Endothelial cell of umbilical vein (primary cell): ENCODE measurements at regions not wholly inside any gene's neighbourhood (a gene's known extent, or its start where the extent isn't known, plus 50 kb on each side); places are given as distances from the start of the nearest gene placed in this dataset.

Source experiments
- BruUV-seq: library from RNA; stranded (reverse); fragments of 400-500 nt; replicated peaks from 2 replicates; lab custom pipeline; 2021; lab: Mats Ljungman, UMichigan
- CTCF ChIA-PET: fragments of 300-600, 350-600 bp; sonication (Branson Sonifier 250); formaldehyde crosslinking; loops from one replicate; lab custom pipeline; 2021; ENCODE audit warnings: antibody characterized with exemption, inconsistent platforms; lab: Charles Lee
- POLR2A ChIA-PET: fragments of 300-600, 350-600 bp; sonication (Branson Sonifier 250); formaldehyde crosslinking; loops from one replicate; lab custom pipeline; 2021; ENCODE audit warnings: antibody characterized with exemption, inconsistent platforms; lab: Charles Lee
- DNase-seq: peaks from one replicate; pipeline ENCODE4 v3.0.0-alpha.2; 2011; ENCODE audit warnings: low read depth, low spot score
- FAIRE-seq: peaks from 2 replicates; lab custom pipeline; 2011; peaks lifted over from hg19 to GRCh38; lab: Jason Lieb, UNC
- H2AFZ ChIP-seq: 2 replicates; pipeline ENCODE4 v1.6.0; 2012; ENCODE audit warnings: low read depth, low read length, control low read depth, inconsistent platforms
- H3K27ac ChIP-seq: 2 replicates; pipeline ENCODE4 v1.5.1; 2011; ENCODE audit warnings: low read depth, mild to moderate bottlenecking, control low read depth, low read length, moderate library complexity; ENCODE audit not compliant: insufficient read depth
- H3K27me3 ChIP-seq, 2 experiments: 2 replicates each; pipeline versions ENCODE4 v1.6.0 to v1.6.1; 2011; ENCODE audit warnings: low read length in 2 of 2, mixed read lengths in 1 of 2; ENCODE audit not compliant: control insufficient read depth in 2 of 2, insufficient read depth in 2 of 2
- H3K36me3 ChIP-seq, 2 experiments: 2 replicates in 1 of 2; 3 replicates in 1 of 2; pipeline ENCODE4 v1.5.1; 2011; ENCODE audit warnings: low read length in 2 of 2, mild to moderate bottlenecking in 1 of 2, moderate library complexity in 1 of 2; ENCODE audit not compliant: control insufficient read depth in 2 of 2, insufficient read depth in 2 of 2; ENCODE audit errors: extremely low read depth in 1 of 2
- H3K4me1 ChIP-seq: 3 replicates; pipeline ENCODE4 v1.5.1; 2011; ENCODE audit warnings: mild to moderate bottlenecking, low read length; ENCODE audit not compliant: control insufficient read depth, insufficient read depth; ENCODE audit errors: extremely low read depth
- H3K4me2 ChIP-seq: 2 replicates; pipeline ENCODE4 v1.6.1; 2011; ENCODE audit warnings: low read length, control low read depth, mixed read lengths; ENCODE audit not compliant: insufficient read depth
- H3K4me3 ChIP-seq, 3 experiments: fragments of 200-600 bp in 1 of 3; sonication (generic), shearing (Covaris generic) in 1 of 3; replicated peaks in 1 of 3; 2 replicates each; pipeline ENCODE4 v1.5.1; 2011 to 2016; ENCODE audit warnings: control low read depth in 3 of 3, low read length in 3 of 3, mild to moderate bottlenecking in 2 of 3, inconsistent platforms in 1 of 3, low read depth in 1 of 3, moderate library complexity in 1 of 3; ENCODE audit not compliant: insufficient read depth in 1 of 3
- H3K79me2 ChIP-seq: 2 replicates; pipeline ENCODE4 v1.6.0; 2012; ENCODE audit warnings: low read length, inconsistent platforms; ENCODE audit not compliant: control insufficient read depth, insufficient read depth
- H3K9ac ChIP-seq: replicated peaks from 2 replicates; pipeline ENCODE3; 2011; ENCODE audit warnings: low read length, control low read depth; ENCODE audit not compliant: insufficient read depth; ENCODE audit errors: extremely low read depth
- H3K9me1 ChIP-seq: replicated peaks from 3 replicates; pipeline ENCODE4 v1.6.0; 2011; ENCODE audit warnings: mild to moderate bottlenecking, low read length; ENCODE audit not compliant: control insufficient read depth, insufficient read depth; ENCODE audit errors: extremely low read depth
- H3K9me3 ChIP-seq: replicated peaks from 2 replicates; pipeline ENCODE4 v1.5.1; 2012; ENCODE audit warnings: low read length, inconsistent platforms; ENCODE audit not compliant: control insufficient read depth, insufficient read depth
- H4K20me1 ChIP-seq: replicated peaks from 2 replicates; pipeline ENCODE3; 2011; ENCODE audit warnings: mild to moderate bottlenecking, low read length; ENCODE audit not compliant: control insufficient read depth, insufficient read depth; ENCODE audit errors: extremely low read depth
- EZH2 ChIP-seq: IDR thresholded peaks from 2 replicates; pipeline ENCODE4 v1.6.1; 2012; ENCODE audit warnings: borderline replicate concordance, low read depth, mild to moderate bottlenecking, moderate library complexity, low read length, inconsistent platforms; ENCODE audit not compliant: severe bottlenecking
- FOS ChIP-seq: IDR thresholded peaks from 2 replicates; pipeline ENCODE4 v1.6.1; 2011; ENCODE audit warnings: mild to moderate bottlenecking, low read length, moderate library complexity, borderline replicate concordance; ENCODE audit not compliant: insufficient read depth
- GATA2 ChIP-seq: IDR thresholded peaks from 2 replicates; pipeline ENCODE4 v1.7.0; 2011; ENCODE audit warnings: low read depth, mild to moderate bottlenecking, moderate library complexity, mixed read lengths, low read length; ENCODE audit not compliant: insufficient read length, insufficient read depth
- JUN ChIP-seq: IDR thresholded peaks from 2 replicates; pipeline ENCODE4 v1.6.1; 2011; ENCODE audit warnings: borderline replicate concordance, low read depth; ENCODE audit not compliant: insufficient read length, insufficient read depth
- MYC ChIP-seq: IDR thresholded peaks from one replicate; pipeline ENCODE4 v1.6.1; 2011; ENCODE audit warnings: mild to moderate bottlenecking, low read depth, low read length
- POLR2A ChIP-seq: IDR thresholded peaks from 2 replicates; pipeline ENCODE4 v1.6.1; 2012; ENCODE audit warnings: low read depth, mild to moderate bottlenecking, control low read depth, low read length
- POLR2AphosphoS5 ChIP-seq: IDR thresholded peaks from 2 replicates; pipeline ENCODE4 v1.6.1; 2012; ENCODE audit warnings: low read depth, mild to moderate bottlenecking, control low read depth, low read length, moderate library complexity; ENCODE audit not compliant: insufficient read depth
- dilution Hi-C: fragments of 300-500 bp; cut with MboI; formaldehyde crosslinking; loops from one replicate; pipeline ENCODE4 v1.15.0; 2019; ENCODE audit warnings: low sequenced_read_pairs; ENCODE audit not compliant: extremely low pct_ligation_motif_present
- intact Hi-C: fragments of 100-400 bp; cut with micrococcal nuclease; formaldehyde crosslinking; loops from one replicate; pipeline ENCODE4 v1.10.0; 2022
- TF ChIP-seq, protein P1 (sequence below), 2 donors: IDR thresholded peaks; 1 replicate in 1 of 2; 2 replicates in 1 of 2; pipeline ENCODE4 v1.5.1; 2011; ENCODE audit warnings: low read length in 2 of 2, mild to moderate bottlenecking in 2 of 2, moderate library complexity in 2 of 2, control low read depth in 1 of 2, inconsistent platforms in 1 of 2, low read depth in 1 of 2; ENCODE audit not compliant: insufficient read depth in 1 of 2; ENCODE audit errors: extremely low read depth in 1 of 2
- TF ChIP-seq, protein P2 (sequence below): IDR thresholded peaks from 2 replicates; pipeline ENCODE4 v1.6.1; 2011; ENCODE audit not compliant: insufficient read depth, insufficient read length

DNA sequence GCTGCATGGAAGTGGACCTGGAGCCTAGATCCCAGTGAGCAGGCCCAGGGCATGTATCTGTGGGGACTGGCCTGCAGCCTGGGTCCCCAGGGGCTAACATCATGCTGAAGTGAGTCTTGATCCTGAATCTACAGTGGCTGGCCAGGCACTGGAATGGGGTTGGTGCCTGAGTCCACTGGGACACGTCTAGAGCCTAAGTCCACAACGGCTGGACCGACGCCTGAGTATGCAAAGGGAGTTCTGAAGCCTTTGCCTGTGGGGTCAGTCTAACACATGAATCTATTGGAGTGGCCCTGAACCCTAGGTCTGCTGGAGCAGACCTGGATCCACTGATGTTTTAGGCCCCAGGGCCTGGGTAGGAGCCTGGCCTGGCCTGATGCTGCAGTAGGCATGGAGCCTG, 665.5 kb downstream of the DCDC2C start:
- Histone ChIP-seq H3K27ac (no peak overlapping the region), H3K4me1 (no peaks in the 10 kb centered on the region), H3K4me2 (no peak overlapping the region), H3K9ac (no peak overlapping the region), H2AFZ (no peak overlapping the region), H3K4me3 (no peak overlapping the region), H4K20me1 (no peaks in the 10 kb centered on the region), H3K9me3 (no peaks in the 10 kb centered on the region), H3K9me1 (no peaks in the 10 kb centered on the region), H3K36me3 (no peaks in the 10 kb centered on the region), H3K27me3 (no peaks in the 10 kb centered on the region), H3K79me2 (no peaks in the 10 kb centered on the region)
- no peak for DNase-seq
- no TSS peak for BruUV-seq
- TF ChIP-seq POLR2AphosphoS5 = no peak
- TF ChIP-seq MYC = no peak
- TF ChIP-seq, protein P1, sequence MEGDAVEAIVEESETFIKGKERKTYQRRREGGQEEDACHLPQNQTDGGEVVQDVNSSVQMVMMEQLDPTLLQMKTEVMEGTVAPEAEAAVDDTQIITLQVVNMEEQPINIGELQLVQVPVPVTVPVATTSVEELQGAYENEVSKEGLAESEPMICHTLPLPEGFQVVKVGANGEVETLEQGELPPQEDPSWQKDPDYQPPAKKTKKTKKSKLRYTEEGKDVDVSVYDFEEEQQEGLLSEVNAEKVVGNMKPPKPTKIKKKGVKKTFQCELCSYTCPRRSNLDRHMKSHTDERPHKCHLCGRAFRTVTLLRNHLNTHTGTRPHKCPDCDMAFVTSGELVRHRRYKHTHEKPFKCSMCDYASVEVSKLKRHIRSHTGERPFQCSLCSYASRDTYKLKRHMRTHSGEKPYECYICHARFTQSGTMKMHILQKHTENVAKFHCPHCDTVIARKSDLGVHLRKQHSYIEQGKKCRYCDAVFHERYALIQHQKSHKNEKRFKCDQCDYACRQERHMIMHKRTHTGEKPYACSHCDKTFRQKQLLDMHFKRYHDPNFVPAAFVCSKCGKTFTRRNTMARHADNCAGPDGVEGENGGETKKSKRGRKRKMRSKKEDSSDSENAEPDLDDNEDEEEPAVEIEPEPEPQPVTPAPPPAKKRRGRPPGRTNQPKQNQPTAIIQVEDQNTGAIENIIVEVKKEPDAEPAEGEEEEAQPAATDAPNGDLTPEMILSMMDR (IDR thresholded peaks at IDR 0.05; ENCODE audit: extremely low read depth in 1 of 2, insufficient read depth in 1 of 2, low read depth in 1 of 2, low read length in 2 of 2) = no peak
- no peak for TF ChIP-seq FOS
- TF ChIP-seq, protein P2, sequence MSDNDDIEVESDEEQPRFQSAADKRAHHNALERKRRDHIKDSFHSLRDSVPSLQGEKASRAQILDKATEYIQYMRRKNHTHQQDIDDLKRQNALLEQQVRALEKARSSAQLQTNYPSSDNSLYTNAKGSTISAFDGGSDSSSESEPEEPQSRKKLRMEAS = no peak
- no peak for TF ChIP-seq JUN
- no peak for TF ChIP-seq GATA2
- no peak for TF ChIP-seq POLR2A
- TF ChIP-seq EZH2 = no peak
- dilution Hi-C loops (no loop called here), intact Hi-C loops (no loop called here)
- POLR2A ChIA-PET = no interaction called here
- CTCF ChIA-PET = no interaction called here
- FAIRE-seq = no peak
